NCI-H2107 (cell line): ENCODE measurements at regions not wholly inside any gene's neighbourhood (a gene's known extent, or its start where the extent isn't known, plus 50 kb on each side); places are given as distances from the start of the nearest gene placed in this dataset.

Source experiments
- DNase-seq: peaks from one replicate; lab custom pipeline; 2025; lab: John Stamatoyannopoulos, UW

DNA sequence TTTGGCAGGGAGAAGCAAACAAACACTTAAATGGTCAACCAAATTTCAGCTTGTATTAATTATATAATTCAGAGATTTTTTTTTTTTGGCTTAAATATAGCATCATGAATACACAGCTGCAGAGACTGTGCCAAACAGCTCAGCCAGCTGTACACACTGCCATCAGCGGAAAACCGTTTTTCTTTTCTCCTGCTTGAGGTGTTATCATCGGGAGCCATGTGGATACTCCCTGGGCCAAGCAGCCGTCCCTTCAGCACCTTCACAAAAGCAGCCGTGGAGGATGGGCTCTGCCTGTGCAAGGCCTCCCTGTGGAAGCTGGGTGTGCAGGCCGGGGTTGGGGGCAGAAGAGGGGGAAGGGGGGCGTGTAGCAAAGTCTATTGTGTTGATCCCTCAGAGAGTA is 85.0 kb downstream of the NUF2 start:
- no peak for DNase-seq

DNA sequence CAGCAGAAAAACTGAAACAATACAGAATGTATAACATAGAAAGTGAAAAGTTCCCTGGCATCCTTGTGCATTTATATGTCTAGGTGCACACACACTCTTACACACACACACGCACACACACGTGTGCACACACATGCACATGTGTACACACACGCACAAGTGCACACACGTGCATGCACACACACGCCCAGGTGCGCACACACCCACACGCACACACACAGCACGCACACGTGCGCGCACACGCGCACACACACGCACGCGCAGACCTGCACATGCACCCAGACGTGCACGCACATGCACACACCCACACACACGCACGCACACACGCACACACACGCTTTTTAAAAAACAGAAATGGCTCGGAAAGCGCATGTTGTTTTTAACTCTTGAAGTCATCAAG is 86.5 kb downstream of the NUF2 start:
- DNase-seq, result no peak

- DNase-seq, result peak; percentile 79
These were observed 88.6 kb downstream of the NUF2 start for GRCh38 chr1:163410073-163410999.

DNA sequence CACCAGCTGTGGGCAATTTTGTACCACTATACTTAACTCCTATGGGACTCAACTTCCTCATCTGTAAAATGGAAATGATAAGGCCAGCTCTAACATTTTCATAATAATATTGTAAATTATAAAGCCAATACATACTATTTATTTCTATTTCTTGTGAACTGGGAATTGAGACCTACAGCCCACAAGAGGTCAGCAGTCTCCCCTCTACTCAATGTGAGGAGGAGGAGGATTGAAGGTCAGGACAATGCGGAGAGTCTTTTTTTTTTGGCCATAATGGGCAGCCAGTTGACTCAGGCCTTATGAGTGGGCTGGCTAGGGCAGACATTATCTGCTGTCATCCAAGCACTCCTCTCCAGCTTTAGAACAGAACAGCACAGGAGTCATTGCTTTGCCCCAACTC is 90.5 kb downstream of the NUF2 start:
- DNase-seq, result no peak

- DNase-seq, result no peak
These were observed 93.0 kb downstream of the NUF2 start for GRCh38 chr1:163414778-163415177.

DNA sequence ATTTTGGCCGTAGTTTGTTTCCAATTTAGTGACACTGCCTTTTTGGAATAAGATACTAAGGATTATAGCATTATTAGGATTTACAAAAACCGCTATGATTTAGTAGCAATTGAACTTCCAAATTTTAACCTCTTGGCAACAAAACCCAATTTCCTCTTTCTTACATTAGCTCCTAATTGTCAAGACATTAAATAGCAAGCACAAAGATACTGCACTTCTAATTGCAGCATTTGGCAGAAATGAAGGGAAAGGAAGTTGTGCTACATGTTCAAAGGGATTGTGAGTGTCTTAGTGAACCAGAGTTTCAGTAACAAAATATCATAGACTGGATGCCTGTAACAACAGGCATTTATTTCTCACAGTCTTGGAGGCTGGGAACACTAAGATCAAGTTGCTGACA is 99.9 kb downstream of the NUF2 start:
- no peak for DNase-seq

DNA sequence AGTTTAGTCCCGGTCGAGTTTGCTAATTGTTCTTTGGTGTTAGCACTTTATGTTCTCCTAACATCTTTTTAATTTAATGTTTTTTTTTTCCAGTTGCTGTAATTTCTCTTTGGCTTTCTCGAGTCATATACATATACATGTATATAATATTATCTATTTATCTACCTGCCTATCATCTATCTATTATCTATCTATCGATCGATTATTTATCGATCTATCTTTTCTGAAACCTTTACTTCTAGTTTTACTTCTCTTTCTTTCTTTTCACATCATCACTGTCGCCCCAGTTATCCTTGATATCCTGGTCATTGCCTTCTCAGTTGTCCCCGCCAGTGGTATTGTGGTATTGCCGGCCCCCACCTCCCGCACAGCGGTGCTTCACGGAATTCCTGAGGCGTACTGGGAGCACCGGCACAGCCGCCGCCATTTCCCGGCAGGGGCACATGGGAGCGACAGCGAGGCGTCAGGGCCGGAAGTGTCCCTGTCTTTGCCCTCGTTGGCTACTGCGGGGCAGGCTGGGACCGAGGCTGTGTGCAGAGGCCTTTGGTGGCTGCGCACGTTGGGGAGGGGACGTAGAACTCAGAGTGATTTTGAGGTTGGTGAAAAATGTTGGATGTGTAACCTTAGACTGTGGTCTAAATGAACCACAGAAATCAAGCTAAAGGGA is 101.1 kb downstream of the NUF2 start:
- no peak for DNase-seq

- no peak for DNase-seq
These were observed 104.9 kb downstream of the NUF2 start for GRCh38 chr1:163426505-163427251.

GRCh38 chr1:163427279-163427678 is 105.5 kb downstream of the NUF2 start:
- DNase-seq, result no peak

GRCh38 chr1:163436140-163436812 is 114.5 kb downstream of the NUF2 start:
- no peak for DNase-seq

- DNase-seq, result no peak
These were observed 117.7 kb downstream of the NUF2 start for GRCh38 chr1:163439471-163439870.

- peak; percentile 53 for DNase-seq
These were observed 118.3 kb downstream of the NUF2 start for GRCh38 chr1:163440090-163440489.

DNA sequence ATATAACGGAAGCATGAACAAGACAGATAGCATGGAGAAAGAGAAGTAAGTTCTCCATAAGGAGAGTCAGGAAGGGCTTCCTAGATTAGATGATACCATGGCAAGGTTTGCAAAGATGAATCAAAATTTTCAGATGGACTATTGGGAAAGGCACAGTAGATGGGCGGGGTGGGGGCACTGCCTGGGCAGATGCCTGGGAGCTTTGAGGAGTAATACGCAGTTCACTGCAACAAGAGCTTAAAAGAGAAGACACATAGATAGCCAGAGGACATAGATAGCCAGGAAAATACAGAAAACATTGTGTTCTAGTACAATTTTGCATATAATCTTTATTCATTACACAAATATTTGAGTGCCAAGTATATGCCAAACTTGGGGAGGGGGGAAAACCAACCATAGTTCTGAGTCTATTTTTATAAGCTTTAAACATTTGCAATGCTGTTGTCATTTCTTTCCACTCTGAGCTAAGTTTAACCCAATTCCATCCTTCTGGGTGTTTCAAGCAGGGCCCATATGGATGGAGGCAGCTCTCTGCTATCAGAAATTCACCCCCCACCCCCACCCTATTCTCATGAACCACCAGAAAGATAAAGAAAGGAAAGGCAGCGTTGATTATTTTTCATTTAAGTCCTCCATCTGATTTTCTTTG is 120.6 kb downstream of the NUF2 start:
- no peak for DNase-seq

- DNase-seq, result no peak
These were observed 121.1 kb downstream of the NUF2 start for GRCh38 chr1:163442895-163443294.

- DNase-seq, result no peak
These were observed 122.1 kb downstream of the NUF2 start for GRCh38 chr1:163443863-163444262.

- DNase-seq, result no peak
These were observed 122.9 kb downstream of the NUF2 start for GRCh38 chr1:163444665-163445064.

DNA sequence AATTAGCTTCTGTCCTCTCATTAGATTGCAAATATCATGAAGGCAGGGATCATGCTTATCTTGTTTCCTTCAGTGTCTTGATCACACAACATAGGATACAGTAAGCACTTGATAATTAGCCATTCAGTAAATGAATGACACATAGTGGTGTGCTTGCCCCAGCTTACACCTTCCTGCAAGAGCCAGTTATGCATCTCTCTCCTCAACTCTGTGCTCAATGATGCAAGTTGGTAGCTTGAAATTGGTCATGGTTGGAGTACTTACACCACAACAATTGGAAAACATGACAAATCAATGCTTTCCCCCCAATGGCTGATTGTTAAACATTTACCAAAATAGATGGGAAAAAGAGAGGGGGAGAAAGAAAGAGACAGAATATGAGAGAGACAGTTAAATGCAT is 129.2 kb downstream of the NUF2 start:
- DNase-seq, result no peak

DNA sequence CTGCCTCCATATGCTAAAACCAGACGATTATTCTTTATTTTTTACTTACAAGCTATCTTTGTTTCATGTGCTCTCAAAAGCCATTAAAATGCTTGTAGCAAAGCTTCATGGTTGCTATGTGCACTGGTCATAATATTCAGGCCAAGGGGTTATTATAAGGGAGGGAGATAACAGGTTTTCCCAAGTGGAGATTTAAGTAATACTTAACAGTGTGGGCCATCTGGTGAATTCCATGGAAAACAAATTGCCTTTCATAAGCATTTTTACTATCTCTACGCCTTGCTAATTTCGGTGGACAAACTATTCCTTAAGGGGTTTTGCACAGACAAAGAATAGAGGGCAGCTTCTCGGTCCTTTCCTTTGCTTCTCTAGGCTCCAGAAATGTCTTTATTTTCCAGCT is 137.8 kb downstream of the NUF2 start:
- DNase-seq, result no peak

- no peak for DNase-seq
These were observed 145.5 kb downstream of the NUF2 start for GRCh38 chr1:163467289-163467688.

- DNase-seq, result peak; percentile 82
These were observed 150.3 kb downstream of the NUF2 start for GRCh38 chr1:163471779-163472650.
